HCT116 (cell line): ENCODE measurements at regions not wholly inside any gene's neighbourhood (a gene's known extent, or its start where the extent isn't known, plus 50 kb on each side); places are given as distances from the start of the nearest gene placed in this dataset.

Experiments
- CTCF ChIP-seq, 3 experiments: fragments of 200-600 bp in 1 of 3; sonication (generic) in 1 of 3; IDR thresholded peaks in 2 of 3; conservative IDR thresholded peaks in 1 of 3; 2 replicates each; pipeline ENCODE4 v1.5.1; 2012 to 2017; ENCODE audit warnings: low read depth in 2 of 3, low read length in 2 of 3, antibody characterized with exemption in 1 of 3, borderline replicate concordance in 1 of 3, control low read depth in 1 of 3, mild to moderate bottlenecking in 1 of 3, mixed read lengths in 1 of 3, mixed run types in 1 of 3, moderate library complexity in 1 of 3; ENCODE audit not compliant: insufficient read depth in 1 of 3
- MAX ChIP-seq: IDR thresholded peaks from 2 replicates; pipeline ENCODE4 v1.6.1; 2012
- POLR2A ChIP-seq: IDR thresholded peaks from 2 replicates; pipeline ENCODE4 v1.7.0; 2011; ENCODE audit warnings: borderline replicate concordance; ENCODE audit not compliant: insufficient read depth, insufficient read length; ENCODE audit errors: extremely low read depth
- POLR2AphosphoS5 ChIP-seq: IDR thresholded peaks from 2 replicates; pipeline ENCODE4 v1.6.1; 2011; ENCODE audit warnings: mild to moderate bottlenecking, low read depth, low read length, moderate library complexity
- REST ChIP-seq: IDR thresholded peaks from 2 replicates; pipeline ENCODE4 v1.6.1; 2012; ENCODE audit warnings: low read depth
- SRF ChIP-seq: IDR thresholded peaks from 2 replicates; pipeline ENCODE4 v1.6.1; 2012; ENCODE audit warnings: low read depth
- ZNF274 ChIP-seq: fragments of 200-500 bp; sonication (Bioruptor generic); IDR thresholded peaks from 2 replicates; pipeline ENCODE4 v1.6.1; 2014; ENCODE audit warnings: mild to moderate bottlenecking, low read depth, low read length, inconsistent platforms

- no peak for TF ChIP-seq REST
- TF ChIP-seq CTCF (IDR thresholded peaks at IDR 0.05 in 2 of 3, conservative IDR thresholded peaks at IDR 0.05 in 1 of 3; ENCODE audit: borderline replicate concordance in 1 of 3, insufficient read depth in 1 of 3, low read depth in 2 of 3, low read length in 2 of 3): peak; percentile 61 to 83 (median 80)
- no peak for TF ChIP-seq ZNF274
- no peak for TF ChIP-seq MAX
- no peak for TF ChIP-seq POLR2A
- no peak for TF ChIP-seq POLR2AphosphoS5
- no peak for TF ChIP-seq SRF
Measured at GRCh38 chr4:17324386-17324830, 187.5 kb downstream of the QDPR start.
